Left cardiac atrium (tissue), 4 donors: ENCODE measurements at regions not wholly inside any gene's neighbourhood (a gene's known extent, or its start where the extent isn't known, plus 50 kb on each side); places are given as distances from the start of the nearest gene placed in this dataset.

Experiments
- ATAC-seq, 2 donors: fragments of 200-7000 bp; cut with Tn5 transposase; one replicate each; pipeline ENCODE4 v1.9.1; 2020; ENCODE audit warnings: mild to moderate bottlenecking in 2 of 2, moderate library complexity in 2 of 2
- DNase-seq: peaks from one replicate; pipeline ENCODE4 v3.0.0-alpha.2; 2020
- intact Hi-C, 2 donors: fragments of 100-400 bp; cut with DNase I; formaldehyde crosslinking; loops; one replicate each; pipeline versions ENCODE4 v1.14.1 to v1.15.1; 2022 to 2023
- donor health status: DM: no; HTN: yes; CAD: no.
- donor health status: DM: no; HTN: yes; CAD: no; lungs with severe emphysema.
- donor health status: DM: yes; HTN: yes; CAD: no.
- donor health status: Dilated cardiomyopathy.

GRCh38 chr3:117193390-117193789 is 483.8 kb downstream of the TUSC7 start:
- ATAC-seq (no peak), DNase-seq (no peak)
- intact Hi-C loops, result no loop called here

- ATAC-seq (no peak), DNase-seq (no peak)
- intact Hi-C loops, result no loop called here
Observed at GRCh38 chr3:117195034-117195433, 485.5 kb downstream of the TUSC7 start.

- intact Hi-C loops, result no loop called here
- ATAC-seq (no peak), DNase-seq (no peak)
Observed at GRCh38 chr3:117200962-117201361, 491.4 kb downstream of the TUSC7 start.

- ATAC-seq, result no peak
Observed at GRCh38 chr3:117201901-117202774, 492.6 kb downstream of the TUSC7 start.

GRCh38 chr3:117217355-117217754 is 507.8 kb downstream of the TUSC7 start:
- DNase-seq (no peak), ATAC-seq (no peak)
- intact Hi-C loops, result no loop called here

More at GRCh38 chr3:117201901-117202774, 492.6 kb downstream of the TUSC7 start:
- intact Hi-C loops, result no loop called here
- no peak for DNase-seq

- ATAC-seq (no peak), DNase-seq (no peak)
- intact Hi-C loops, result no loop called here
Observed at GRCh38 chr3:117217760-117218316, 508.3 kb downstream of the TUSC7 start.

GRCh38 chr3:117218641-117219048 is 509.1 kb downstream of the TUSC7 start:
- DNase-seq (no peak), ATAC-seq (no peak)
- intact Hi-C loops, result no loop called here

- intact Hi-C loops, result no loop called here
- no peak for ATAC-seq
Observed at GRCh38 chr3:117219296-117219695, 509.7 kb downstream of the TUSC7 start.

GRCh38 chr3:117226932-117227331 is 517.4 kb downstream of the TUSC7 start:
- intact Hi-C loops, result no loop called here
- DNase-seq, result no peak
- ATAC-seq, result no peak

More at GRCh38 chr3:117219296-117219695, 509.7 kb downstream of the TUSC7 start:
- DNase-seq, result no peak

- intact Hi-C loops, result no loop called here
- ATAC-seq (no peak), DNase-seq (no peak)
Observed at GRCh38 chr3:117228466-117228865, 518.9 kb downstream of the TUSC7 start.

GRCh38 chr3:117230924-117231323 is 521.3 kb downstream of the TUSC7 start:
- ATAC-seq (no peak), DNase-seq (no peak)
- intact Hi-C loops, result no loop called here

GRCh38 chr3:117234331-117234730 is 524.8 kb downstream of the TUSC7 start:
- ATAC-seq, result no peak
- intact Hi-C loops, result no loop called here
- DNase-seq, result no peak

- DNase-seq, result no peak
- intact Hi-C loops, result no loop called here
- no peak for ATAC-seq
Observed at GRCh38 chr3:117235304-117235703, 525.7 kb downstream of the TUSC7 start.

- DNase-seq, result no peak
- intact Hi-C loops, result no loop called here
- ATAC-seq, result no peak
Observed at GRCh38 chr3:117238806-117239205, 529.2 kb downstream of the TUSC7 start.

- intact Hi-C loops, result no loop called here
- ATAC-seq, result no peak
- DNase-seq, result no peak
Observed at GRCh38 chr3:117243657-117244056, 534.1 kb downstream of the TUSC7 start.

- intact Hi-C loops, result no loop called here
- ATAC-seq (no peak), DNase-seq (no peak)
Observed at GRCh38 chr3:117246771-117247555, 537.4 kb downstream of the TUSC7 start.

- no peak for ATAC-seq
- intact Hi-C loops, result no loop called here
- no peak for DNase-seq
Observed at GRCh38 chr3:117248153-117248552, 538.6 kb downstream of the TUSC7 start.

- ATAC-seq, result no peak
- intact Hi-C loops, result no loop called here
Observed at GRCh38 chr3:117252208-117252607, 542.6 kb downstream of the TUSC7 start.

GRCh38 chr3:117252651-117253050 is 543.1 kb downstream of the TUSC7 start:
- intact Hi-C loops, result no loop called here
- ATAC-seq (no peak), DNase-seq (no peak)

More at GRCh38 chr3:117252208-117252607, 542.6 kb downstream of the TUSC7 start:
- no peak for DNase-seq

- ATAC-seq (no peak), DNase-seq (no peak)
- intact Hi-C loops, result no loop called here
Observed at GRCh38 chr3:117253636-117254035, 544.1 kb downstream of the TUSC7 start.
